Mucosa of rectum (tissue), 2 donors: ENCODE measurements at regions not wholly inside any gene's neighbourhood (a gene's known extent, or its start where the extent isn't known, plus 50 kb on each side); places are given as distances from the start of the nearest gene placed in this dataset.

ENCODE experiments used
- H3K27ac ChIP-seq, 2 donors: one replicate each; pipeline ENCODE4 v1.7.0; 2013; ENCODE audit warnings: inconsistent platforms in 2 of 2, low read depth in 2 of 2, low read length in 2 of 2
- H3K27me3 ChIP-seq, 2 donors: one replicate each; pipeline ENCODE4 v1.7.0; 2013; ENCODE audit warnings: low read length in 2 of 2; ENCODE audit not compliant: control insufficient read depth in 2 of 2, insufficient read depth in 2 of 2
- H3K36me3 ChIP-seq, 2 donors: one replicate each; pipeline ENCODE4 v1.7.0; 2013; ENCODE audit warnings: low read length in 2 of 2; ENCODE audit not compliant: control insufficient read depth in 2 of 2, insufficient read depth in 2 of 2
- H3K4me1 ChIP-seq, 2 donors: one replicate each; pipeline ENCODE4 v1.7.0; 2013; ENCODE audit warnings: low read length in 2 of 2, mild to moderate bottlenecking in 1 of 2; ENCODE audit not compliant: control insufficient read depth in 2 of 2, insufficient read depth in 2 of 2
- H3K4me3 ChIP-seq, 2 donors: one replicate each; pipeline ENCODE4 v1.7.0; 2013; ENCODE audit warnings: low read length in 2 of 2
- H3K9ac ChIP-seq, 2 donors: one replicate each; pipeline ENCODE4 v1.7.0; 2013; ENCODE audit warnings: low read length in 2 of 2, low read depth in 1 of 2, mild to moderate bottlenecking in 1 of 2
- H3K9me3 ChIP-seq, 2 donors: one replicate each; pipeline ENCODE4 v1.7.0; 2013; ENCODE audit warnings: low read length in 2 of 2; ENCODE audit not compliant: control insufficient read depth in 2 of 2
- donor health status: healthy.
- donor health status: Normal muscosa, but diverticular disease.

- no peak overlapping the region for H3K4me3 ChIP-seq
- H3K4me1 ChIP-seq, result no peaks in the 10 kb centered on the region
- peaks cover 0 to 4% of the 10 kb centered on the region in 2 donors for H3K27me3 ChIP-seq
- H3K9ac ChIP-seq, result no peak overlapping the region
- H3K27ac ChIP-seq, result no peak overlapping the region
- H3K9me3 ChIP-seq, result no peaks in the 10 kb centered on the region
- no peaks in the 10 kb centered on the region for H3K36me3 ChIP-seq
These were observed 399.5 kb downstream of the SMARCA1 start for GRCh38 chrX:129123795-129124194.

- H3K9me3 ChIP-seq, result no peaks in the 10 kb centered on the region
- H3K9ac ChIP-seq, result no peak overlapping the region
- H3K36me3 ChIP-seq, result no peaks in the 10 kb centered on the region
- no peak overlapping the region for H3K27ac ChIP-seq
- H3K4me3 ChIP-seq, result no peak overlapping the region
- peaks cover 0 to 2% of the 10 kb centered on the region in 2 donors for H3K27me3 ChIP-seq
- no peaks in the 10 kb centered on the region for H3K4me1 ChIP-seq
These were observed 406.4 kb downstream of the SMARCA1 start for GRCh38 chrX:129116676-129117470.

- Histone ChIP-seq H3K27ac (no peak overlapping the region), H3K9ac (no peak overlapping the region), H3K4me3 (no peak overlapping the region), H3K27me3 (peaks cover 0 to 2% of the 10 kb centered on the region in 2 donors), H3K9me3 (no peaks in the 10 kb centered on the region), H3K36me3 (no peaks in the 10 kb centered on the region), H3K4me1 (no peaks in the 10 kb centered on the region)
These were observed 407.4 kb downstream of the SMARCA1 start for GRCh38 chrX:129115935-129116334.

- no peak overlapping the region for H3K9ac ChIP-seq
- no peak overlapping the region for H3K4me3 ChIP-seq
- no peak overlapping the region for H3K27ac ChIP-seq
- no peaks in the 10 kb centered on the region for H3K4me1 ChIP-seq
- no peaks in the 10 kb centered on the region for H3K36me3 ChIP-seq
- peaks cover 0 to 2% of the 10 kb centered on the region in 2 donors for H3K27me3 ChIP-seq
- no peaks in the 10 kb centered on the region for H3K9me3 ChIP-seq
These were observed 408.2 kb downstream of the SMARCA1 start for GRCh38 chrX:129115104-129115503.

- H3K9me3 ChIP-seq, result no peaks in the 10 kb centered on the region
- H3K27me3 ChIP-seq, result peaks cover 0 to 2% of the 10 kb centered on the region in 2 donors
- H3K27ac ChIP-seq, result no peak overlapping the region
- H3K9ac ChIP-seq, result no peak overlapping the region
- H3K4me3 ChIP-seq, result no peak overlapping the region
- no peaks in the 10 kb centered on the region for H3K36me3 ChIP-seq
- H3K4me1 ChIP-seq, result no peaks in the 10 kb centered on the region
These were observed 412.1 kb downstream of the SMARCA1 start for GRCh38 chrX:129111081-129111798.

- H3K36me3 ChIP-seq, result no peaks in the 10 kb centered on the region
These were observed 414.4 kb downstream of the SMARCA1 start for GRCh38 chrX:129108936-129109335.

GRCh38 chrX:129099207-129099606, 424.1 kb downstream of the SMARCA1 start:
- Histone ChIP-seq H3K27me3 (no peaks in the 10 kb centered on the region), H3K4me3 (no peak overlapping the region), H3K9me3 (no peaks in the 10 kb centered on the region), H3K36me3 (no peaks in the 10 kb centered on the region), H3K4me1 (no peaks in the 10 kb centered on the region), H3K27ac (no peak overlapping the region), H3K9ac (no peak overlapping the region)

More at GRCh38 chrX:129108936-129109335, 414.4 kb downstream of the SMARCA1 start:
- no peak overlapping the region for H3K9ac ChIP-seq
- no peak overlapping the region for H3K4me3 ChIP-seq
- no peaks in the 10 kb centered on the region for H3K9me3 ChIP-seq
- H3K4me1 ChIP-seq, result no peaks in the 10 kb centered on the region
- H3K27ac ChIP-seq, result no peak overlapping the region
- H3K27me3 ChIP-seq, result no peaks in the 10 kb centered on the region

- Histone ChIP-seq H3K9me3 (no peaks in the 10 kb centered on the region), H3K4me3 (no peak overlapping the region), H3K27me3 (no peaks in the 10 kb centered on the region), H3K36me3 (no peaks in the 10 kb centered on the region), H3K4me1 (no peaks in the 10 kb centered on the region), H3K9ac (no peak overlapping the region), H3K27ac (no peak overlapping the region)
These were observed 425.6 kb downstream of the SMARCA1 start for GRCh38 chrX:129097668-129098067.

GRCh38 chrX:129093706-129094105, 429.6 kb downstream of the SMARCA1 start:
- Histone ChIP-seq H3K27me3 (no peaks in the 10 kb centered on the region), H3K9ac (no peak overlapping the region), H3K4me3 (no peak overlapping the region), H3K36me3 (no peaks in the 10 kb centered on the region), H3K27ac (no peak overlapping the region), H3K4me1 (no peaks in the 10 kb centered on the region), H3K9me3 (no peaks in the 10 kb centered on the region)

GRCh38 chrX:129092757-129093156, 430.5 kb downstream of the SMARCA1 start:
- Histone ChIP-seq H3K27me3 (no peaks in the 10 kb centered on the region), H3K27ac (no peak overlapping the region), H3K36me3 (no peaks in the 10 kb centered on the region), H3K4me1 (no peaks in the 10 kb centered on the region), H3K4me3 (no peak overlapping the region), H3K9me3 (no peaks in the 10 kb centered on the region), H3K9ac (no peak overlapping the region)
